GM12878 (cell line): ENCODE measurements at regions not wholly inside any gene's neighbourhood (a gene's known extent, or its start where the extent isn't known, plus 50 kb on each side); places are given as distances from the start of the nearest gene placed in this dataset.

Experiments used
- ATAC-seq: fragments of 200-7000 bp; cut with Tn5 transposase; 3 replicates; pipeline ENCODE4 v1.9.1; 2020; ENCODE audit warnings: mild to moderate bottlenecking, moderate library complexity
- BruUV-seq: library from RNA; stranded (reverse); fragments of 400-500 nt; replicated peaks from 2 replicates; lab custom pipeline; 2021; lab: Mats Ljungman, UMichigan
- CTCF ChIA-PET: fragments of 300-600 bp; sonication (Branson Sonifier 250); formaldehyde crosslinking; extraction: SDS; loops from one replicate; lab custom pipeline; 2021; ENCODE audit warnings: inconsistent platforms; lab: Yijun Ruan, JAX
- POLR2A ChIA-PET: fragments of 350-600 bp; formaldehyde crosslinking; extraction: SDS; loops from one replicate; lab custom pipeline; 2021; ENCODE audit warnings: inconsistent platforms; lab: Charles Lee
- RAD21 ChIA-PET: fragments of 300-600 bp; sonication (Branson Sonifier 250); formaldehyde crosslinking; loops from one replicate; lab custom pipeline; 2023; ENCODE audit warnings: antibody characterized with exemption; ENCODE audit not compliant: unreplicated experiment; lab: Charles Lee
- SMC1A ChIA-PET: fragments of 300-600 bp; sonication (Branson Sonifier 250); formaldehyde crosslinking; loops from one replicate; lab custom pipeline; 2023; ENCODE audit not compliant: unreplicated experiment, uncharacterized antibody; lab: Charles Lee
- DNase-seq: peaks from one replicate; pipeline ENCODE4 v3.0.0-alpha.2; 2011; ENCODE audit warnings: low read depth, low spot score
- FAIRE-seq: peaks from 3 replicates; lab custom pipeline; 2011; peaks lifted over from hg19 to GRCh38; lab: Jason Lieb, UNC
- H2AFZ ChIP-seq: 2 replicates; pipeline ENCODE4 v1.6.0; 2011; ENCODE audit warnings: low read depth, low read length, control low read depth; ENCODE audit not compliant: control insufficient read depth
- H3K27ac ChIP-seq: 2 replicates; pipeline ENCODE4 v1.5.1; 2011; ENCODE audit warnings: control low read depth; ENCODE audit not compliant: control insufficient read depth, insufficient read depth
- H3K27me3 ChIP-seq, 2 experiments: replicated peaks in 1 of 2; 2 replicates each; pipeline versions ENCODE4 v1.6.0 to v1.6.1; 2011; ENCODE audit warnings: low read length in 1 of 2; ENCODE audit not compliant: control insufficient read depth in 2 of 2, insufficient read depth in 2 of 2
- H3K36me3 ChIP-seq, 2 experiments: 2 replicates each; pipeline ENCODE4 v1.5.1; 2011; ENCODE audit warnings: low read length in 1 of 2; ENCODE audit not compliant: control insufficient read depth in 2 of 2, insufficient read depth in 2 of 2
- H3K4me1 ChIP-seq: 2 replicates; pipeline ENCODE4 v1.6.1; 2011; ENCODE audit warnings: mild to moderate bottlenecking, low read length, moderate library complexity, mixed read lengths; ENCODE audit not compliant: control insufficient read depth, insufficient read depth
- H3K4me2 ChIP-seq: 2 replicates; pipeline ENCODE4 v1.6.0; 2011; ENCODE audit warnings: control low read depth; ENCODE audit not compliant: control insufficient read depth, insufficient read depth
- H3K4me3 ChIP-seq: fragments of 200-600 bp; sonication (generic); 2 replicates; pipeline ENCODE4 v1.5.1; 2016
- H3K79me2 ChIP-seq: 2 replicates; pipeline ENCODE4 v1.6.0; 2011; ENCODE audit warnings: low read length; ENCODE audit not compliant: control insufficient read depth, insufficient read depth
- H3K9ac ChIP-seq: 2 replicates; pipeline ENCODE4 v1.8.0; 2011; ENCODE audit warnings: low read length, control low read depth, mixed read lengths; ENCODE audit not compliant: control insufficient read depth, insufficient read depth
- H3K9me3 ChIP-seq: replicated peaks from 3 replicates; pipeline ENCODE4 v1.5.1; 2011; ENCODE audit warnings: mild to moderate bottlenecking, low read length; ENCODE audit not compliant: control insufficient read depth, insufficient read depth
- H4K20me1 ChIP-seq: 2 replicates; pipeline ENCODE4 v1.6.0; 2011; ENCODE audit not compliant: control insufficient read depth, insufficient read depth
- CEBPB ChIP-seq, 2 experiments: fragments of 150-350 bp in 1 of 2; IDR thresholded peaks; 2 replicates each; pipeline ENCODE4 v1.6.1; 2012 to 2014; ENCODE audit warnings: low read depth in 2 of 2, low read length in 2 of 2, borderline replicate concordance in 1 of 2, inconsistent platforms in 1 of 2
- CREB1 ChIP-seq: IDR thresholded peaks from 2 replicates; pipeline ENCODE4 v1.6.1; 2012; ENCODE audit warnings: low read depth, mild to moderate bottlenecking, inconsistent platforms
- CTCF ChIP-seq, 3 experiments: IDR thresholded peaks in 2 of 3; conservative IDR thresholded peaks in 1 of 3; 2 replicates each; pipeline ENCODE4 v1.5.1; 2011; ENCODE audit warnings: low read depth in 3 of 3, low read length in 3 of 3, mild to moderate bottlenecking in 3 of 3, control low read depth in 2 of 3, moderate library complexity in 2 of 3, inconsistent platforms in 1 of 3, mixed read lengths in 1 of 3; ENCODE audit not compliant: control insufficient read depth in 2 of 3, insufficient read depth in 1 of 3; ENCODE audit errors: extremely low read depth in 1 of 3
- DPF2 ChIP-seq: fragments of 450-650 bp; IDR thresholded peaks from 2 replicates; pipeline ENCODE4 v1.6.1; 2017; ENCODE audit warnings: mild to moderate bottlenecking
- EZH2 ChIP-seq: IDR thresholded peaks from 2 replicates; pipeline ENCODE4 v1.6.1; 2012; ENCODE audit warnings: low read depth, mild to moderate bottlenecking, control low read depth, inconsistent platforms, low read length, borderline replicate concordance; ENCODE audit not compliant: control insufficient read depth
- IRF4 ChIP-seq: IDR thresholded peaks from 2 replicates; pipeline ENCODE4 v1.6.1; 2011; ENCODE audit warnings: low read depth, low read length
- MEF2B ChIP-seq: fragments of 450-650 bp; IDR thresholded peaks from 2 replicates; pipeline ENCODE4 v1.6.1; 2018; ENCODE audit warnings: mild to moderate bottlenecking, moderate library complexity; ENCODE audit not compliant: partially characterized antibody, poor library complexity, severe bottlenecking
- NRF1 ChIP-seq: conservative IDR thresholded peaks from 2 replicates; pipeline ENCODE4 v1.6.1; 2011; ENCODE audit warnings: mild to moderate bottlenecking, low read depth, low read length, improper control_type of control experiment
- SMAD5 ChIP-seq: IDR thresholded peaks from 2 replicates; pipeline ENCODE4 v1.6.1; 2016; ENCODE audit warnings: antibody characterized with exemption, low read depth
- TAF1 ChIP-seq: IDR thresholded peaks from 2 replicates; pipeline ENCODE4 v1.6.1; 2011; ENCODE audit warnings: mild to moderate bottlenecking, low read depth, low read length, borderline replicate concordance
- USF2 ChIP-seq: IDR thresholded peaks from 2 replicates; pipeline ENCODE4 v1.6.1; 2011; ENCODE audit warnings: low read depth, low read length, improper control_type of control experiment, borderline replicate concordance
- ZNF384 ChIP-seq: IDR thresholded peaks from 2 replicates; pipeline ENCODE4 v1.6.1; 2012; ENCODE audit warnings: low read depth, mild to moderate bottlenecking, low read length, improper control_type of control experiment, borderline replicate concordance
- WGBS: methylation state at CpG from one replicate; pipeline ENCODE4 v1.1.6; 2016; ENCODE audit warnings: low lambda C conversion rate; ENCODE audit not compliant: insufficient replicate concordance, insufficient coverage; ENCODE audit errors: missing lambda C conversion rate; 5-methylcytosine and 5-hydroxymethylcytosine counted together
- in situ Hi-C: fragments of 300-500 bp; cut with MboI; formaldehyde crosslinking; loops from 9 replicates; pipeline ENCODE4 v1.14.3; 2018; ENCODE audit warnings: mixed read lengths
- intact Hi-C: fragments of 100-400 bp; cut with micrococcal nuclease; formaldehyde crosslinking; loops from one replicate; pipeline ENCODE4 v1.14.2; 2022; ENCODE audit not compliant: unreplicated experiment

DNA sequence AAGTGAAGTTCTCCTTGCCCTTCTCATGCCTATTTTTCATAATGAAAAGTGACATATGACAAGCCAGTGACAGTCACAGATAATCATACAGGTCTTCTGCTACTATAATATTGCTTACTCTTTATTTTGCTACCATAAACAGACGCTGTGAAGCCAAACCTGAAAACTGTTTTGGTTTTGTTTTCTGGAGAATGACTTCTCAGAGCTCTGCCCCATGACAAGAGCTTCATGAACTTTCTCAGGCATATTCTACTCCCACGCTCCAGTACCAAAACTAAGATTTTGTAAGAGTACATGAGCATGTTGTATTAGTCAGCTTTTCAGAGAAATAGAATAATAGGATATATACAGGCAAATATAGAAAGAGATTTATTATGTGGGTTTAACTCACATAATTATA is 64.3 kb upstream of the VTCN1 start (continued):
- TF ChIP-seq IRF4 = no peak
- TF ChIP-seq SMAD5 = no peak
- no peak for TF ChIP-seq DPF2
- no peak for TF ChIP-seq NRF1
- no peak for TF ChIP-seq TAF1
- no peak for TF ChIP-seq CEBPB (IDR thresholded peaks at IDR 0.05; ENCODE audit: borderline replicate concordance in 1 of 2, low read depth in 2 of 2, low read length in 2 of 2)
- TF ChIP-seq CTCF (IDR thresholded peaks at IDR 0.05 in 2 of 3, conservative IDR thresholded peaks at IDR 0.05 in 1 of 3; ENCODE audit: control insufficient read depth in 2 of 3, extremely low read depth in 1 of 3, insufficient read depth in 1 of 3, low read depth in 3 of 3, low read length in 3 of 3) = no peak
- TF ChIP-seq MEF2B = no peak
- no peak for TF ChIP-seq USF2
- no peak for TF ChIP-seq ZNF384

- ATAC-seq (no peak), DNase-seq (no peak), FAIRE-seq (no peak)
- no peak overlapping the region for H3K4me2 ChIP-seq
- H4K20me1 ChIP-seq = no peaks in the 10 kb centered on the region
- WGBS = 65% methylated on average over 4 of the region's 4 CpGs
- ChIA-PET SMC1A (no interaction called here), POLR2A (no interaction called here), CTCF (no interaction called here), RAD21 (no interaction called here)
- in situ Hi-C loops (no loop called here), intact Hi-C loops (no loop called here)
- no peak overlapping the region for H3K4me3 ChIP-seq
- no peaks in the 10 kb centered on the region; a peak in 2 of 4 replicates for H3K27me3 ChIP-seq
- no peak overlapping the region for H3K27ac ChIP-seq
- no peak for TF ChIP-seq CREB1
- no peak for TF ChIP-seq EZH2
- H3K79me2 ChIP-seq = no peaks in the 10 kb centered on the region
- H3K9ac ChIP-seq = no peak overlapping the region
- H3K4me1 ChIP-seq = no peaks in the 10 kb centered on the region
- H2AFZ ChIP-seq = no peak overlapping the region
- H3K36me3 ChIP-seq = no peaks in the 10 kb centered on the region
- BruUV-seq = no TSS peak
- no peaks in the 10 kb centered on the region for H3K9me3 ChIP-seq
These were observed 61.2 kb upstream of the VTCN1 start for GRCh38 chr1:117271959-117272358.
